Stimulated activated CD4-positive, alpha-beta T cell treated with anti-CD3 and anti-CD28 coated beads, Interleukin-4, amount 100 ng/mL, for 48 hours (primary cell): ENCODE measurements at regions not wholly inside any gene's neighbourhood (a gene's known extent, or its start where the extent isn't known, plus 50 kb on each side); places are given as distances from the start of the nearest gene placed in this dataset.

ENCODE experiments used
- DNase-seq, 2 donors: peaks; one replicate each; pipeline ENCODE4 v3.0.0-alpha.2; 2020; ENCODE audit warnings: low read depth in 2 of 2

DNA sequence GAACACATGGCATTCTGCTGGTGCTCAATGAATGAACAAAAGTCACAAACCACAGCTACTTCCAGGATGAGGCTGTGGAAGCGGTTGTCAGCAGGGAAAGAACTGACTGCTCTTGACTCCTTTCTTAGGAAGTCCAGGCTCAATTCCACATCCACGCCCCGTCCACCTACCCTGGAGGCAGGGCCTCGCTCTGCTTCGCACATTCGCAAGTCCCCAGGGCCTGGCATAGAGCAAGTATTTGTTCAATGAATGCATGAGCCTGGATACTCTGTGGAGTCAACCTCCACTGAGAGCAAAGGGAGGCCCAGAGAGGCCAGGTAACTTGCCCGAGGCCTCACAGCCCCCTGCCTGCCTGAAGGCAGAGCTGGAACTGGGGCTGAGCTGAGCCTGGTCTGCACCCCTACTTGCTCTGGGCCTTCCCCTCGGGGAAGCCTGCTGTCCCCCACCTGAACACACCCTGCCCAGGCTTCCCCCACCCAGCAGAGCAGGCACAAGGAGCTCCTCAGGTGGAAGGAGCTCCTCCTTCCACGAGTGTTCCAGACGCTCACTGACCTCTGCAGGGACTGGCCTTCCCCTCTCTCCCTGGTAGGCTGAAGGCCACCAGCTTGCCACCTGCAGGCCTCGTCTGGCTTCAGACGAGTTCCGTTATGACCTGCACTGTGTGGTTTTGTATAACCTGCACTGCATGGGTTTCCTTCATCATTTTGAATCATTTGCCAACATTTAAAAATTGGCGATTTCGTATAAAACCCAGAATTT is 119.3 kb upstream of the PTPN1 start:
- no peak for DNase-seq

- no peak for DNase-seq
Observed at GRCh38 chr20:50391444-50392137, 118.6 kb upstream of the PTPN1 start.

DNA sequence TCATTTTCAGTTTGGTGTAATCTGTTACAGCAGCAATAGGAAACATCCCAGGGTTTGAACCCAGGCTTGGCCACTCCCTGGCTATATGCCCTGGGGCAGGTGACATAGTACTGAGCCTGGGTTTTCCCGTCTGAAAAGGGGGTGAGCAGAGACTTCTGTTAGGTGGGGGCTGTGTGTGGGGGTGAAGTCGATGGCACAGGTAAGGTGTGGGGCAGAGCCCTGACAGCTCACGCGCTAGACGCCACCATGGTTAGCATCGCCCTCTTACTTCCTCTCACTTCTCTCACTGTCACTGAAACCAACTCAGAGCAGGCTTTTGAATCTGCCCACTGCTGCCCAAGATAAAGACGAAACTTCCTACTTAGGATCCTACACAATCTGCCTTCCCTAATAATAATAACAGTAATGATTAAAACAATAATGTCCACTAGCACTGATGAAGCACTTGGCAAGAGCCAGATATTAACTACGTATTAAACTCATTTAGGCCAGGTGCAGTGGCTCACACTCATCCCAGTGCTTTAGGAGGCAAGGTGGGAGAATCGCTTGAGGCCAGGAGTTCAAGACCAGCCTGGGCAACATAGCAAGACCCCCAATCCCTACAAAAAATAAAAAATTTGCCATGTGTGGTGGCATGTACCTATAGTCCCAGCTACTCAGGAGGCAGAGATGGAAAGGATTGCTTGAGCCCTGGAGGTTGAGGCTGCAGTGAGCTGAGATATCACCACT is 117.9 kb upstream of the PTPN1 start:
- no peak for DNase-seq

DNA sequence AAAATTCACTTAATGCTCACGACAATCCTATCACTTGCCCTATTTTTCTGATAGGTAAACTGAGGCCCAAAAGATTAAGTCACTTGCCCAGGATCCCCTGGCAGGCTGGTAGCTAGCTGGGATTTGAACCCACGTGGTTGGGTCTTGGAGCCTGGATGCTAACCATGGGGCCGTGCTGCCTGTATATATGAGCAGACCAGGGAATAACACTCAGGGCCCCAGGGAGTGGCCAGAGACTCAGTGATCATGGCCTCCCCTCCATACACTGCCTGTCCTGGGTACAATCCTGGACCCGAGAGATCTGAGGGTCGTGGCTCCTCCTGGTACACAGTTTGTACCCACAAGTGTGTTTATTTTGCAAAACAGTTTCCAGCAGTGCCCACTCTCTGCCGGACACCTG is 116.9 kb upstream of the PTPN1 start:
- no peak for DNase-seq

DNA sequence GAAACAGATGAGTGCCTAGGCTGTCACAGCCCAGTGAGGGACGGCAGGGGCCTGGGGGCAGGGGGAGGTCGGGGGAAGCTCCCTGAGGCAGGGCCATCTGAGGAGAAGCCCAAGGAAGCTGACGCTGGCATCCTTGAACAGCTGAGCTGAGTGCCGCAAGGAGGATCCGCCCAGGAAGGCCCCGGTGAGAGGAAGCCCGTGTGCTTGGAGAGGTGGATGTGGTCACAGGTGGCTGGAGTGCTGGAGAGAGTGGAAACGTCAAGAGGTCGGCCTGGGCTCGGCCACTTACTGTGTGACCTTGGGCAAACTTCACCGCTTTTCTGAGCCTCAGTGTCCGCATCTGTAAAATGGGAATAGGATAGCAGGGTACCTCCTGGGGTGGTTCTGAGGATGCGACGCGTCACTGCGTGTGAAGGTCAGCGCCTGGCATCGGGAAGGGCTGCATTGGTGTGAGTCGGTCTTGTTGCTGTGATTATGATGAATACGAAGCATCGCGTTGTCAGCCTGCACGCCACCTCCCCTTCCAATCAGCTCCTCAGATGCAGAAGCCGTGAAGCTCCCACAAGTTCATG is 116.1 kb upstream of the PTPN1 start:
- no peak for DNase-seq

DNA sequence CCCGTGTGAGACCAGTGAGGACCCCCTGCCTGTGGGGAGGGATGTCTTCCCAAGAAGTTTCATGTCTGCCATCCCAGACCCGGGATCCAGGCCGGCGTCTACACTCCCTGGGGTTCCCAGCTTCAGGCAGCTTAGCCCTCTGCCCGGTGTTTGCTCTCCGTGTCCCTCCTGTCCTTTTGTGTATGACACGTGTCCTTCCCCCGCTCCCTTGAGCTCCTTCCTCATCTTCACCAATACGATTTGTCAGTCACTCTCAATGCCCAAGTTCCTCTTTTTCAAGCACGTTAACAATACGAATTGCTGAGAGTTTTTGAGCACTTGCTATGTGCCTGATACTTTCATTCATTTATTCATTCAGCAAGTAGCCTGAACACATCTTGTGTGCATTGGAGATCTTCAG is 115.6 kb upstream of the PTPN1 start:
- DNase-seq: no peak

GRCh38 chr20:50395251-50395729 is 114.9 kb upstream of the PTPN1 start:
- no peak for DNase-seq

DNA sequence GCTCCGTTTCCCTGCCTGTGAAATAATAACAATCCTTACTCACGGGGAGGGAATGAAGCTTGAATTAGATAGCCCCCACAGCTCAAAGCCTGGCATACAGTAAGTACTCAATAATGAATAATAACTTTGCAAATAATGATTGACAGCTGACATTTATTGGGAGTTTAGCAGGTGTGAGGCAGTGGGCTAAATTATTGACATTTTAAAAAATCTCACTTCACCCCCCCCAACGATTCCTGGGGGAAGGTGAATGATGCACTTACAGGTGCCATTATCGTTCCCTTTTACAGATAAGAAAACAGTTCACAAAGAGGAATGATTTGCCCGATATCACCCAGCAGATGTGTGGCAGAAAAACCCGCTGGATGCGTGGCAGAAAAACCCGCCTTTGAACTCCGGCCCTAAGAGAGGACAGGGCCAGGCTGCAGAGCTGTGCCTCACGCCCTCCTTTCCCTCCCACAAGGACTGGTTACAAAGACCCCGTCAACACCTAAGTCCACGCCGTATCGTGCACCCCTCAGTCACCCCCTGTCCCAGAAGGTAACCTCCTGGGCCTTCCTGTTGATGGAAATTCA is 114.2 kb upstream of the PTPN1 start:
- DNase-seq: no peak

DNA sequence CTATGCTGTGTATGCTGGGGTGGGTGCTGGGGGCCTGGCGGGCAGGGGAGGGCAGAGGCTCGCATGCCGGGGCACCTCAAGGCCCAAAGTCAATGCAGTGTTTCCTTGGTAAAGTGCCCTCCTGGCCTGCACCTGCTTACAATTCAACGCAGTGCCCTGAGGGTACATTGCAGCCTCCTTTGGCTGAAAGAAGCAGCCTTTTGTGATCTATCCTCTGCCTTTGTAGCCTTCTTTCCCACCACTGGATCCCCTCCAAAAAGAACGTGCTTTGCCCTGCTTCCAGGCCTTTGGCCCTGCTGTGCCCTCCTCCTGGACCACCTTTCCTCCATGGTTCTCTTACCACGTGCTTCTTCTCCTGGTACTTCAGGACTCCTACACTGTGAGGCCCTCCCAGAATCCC is 113.6 kb upstream of the PTPN1 start:
- DNase-seq: no peak

- DNase-seq: no peak
Observed at GRCh38 chr20:50397058-50397457, 113.1 kb upstream of the PTPN1 start.

DNA sequence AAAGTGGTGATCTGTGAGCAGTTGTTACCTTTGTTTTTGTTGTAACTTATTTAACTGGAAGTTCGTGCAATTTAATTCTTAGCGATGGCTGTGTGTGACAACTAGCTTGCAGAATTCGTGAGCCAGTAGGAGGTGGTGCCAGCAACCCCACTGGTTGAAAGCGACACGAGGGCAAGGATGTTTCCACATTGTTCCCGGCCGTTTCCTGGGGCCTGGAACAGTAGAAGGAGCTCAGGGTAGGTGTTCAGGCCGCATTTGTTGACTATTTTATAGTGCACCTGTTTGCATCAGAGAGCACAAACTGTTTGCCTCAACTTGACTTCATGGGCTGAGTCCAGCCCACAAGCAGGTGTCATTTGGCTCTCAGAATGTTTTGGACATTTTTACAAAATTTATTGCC is 112.1 kb upstream of the PTPN1 start:
- no peak for DNase-seq

DNA sequence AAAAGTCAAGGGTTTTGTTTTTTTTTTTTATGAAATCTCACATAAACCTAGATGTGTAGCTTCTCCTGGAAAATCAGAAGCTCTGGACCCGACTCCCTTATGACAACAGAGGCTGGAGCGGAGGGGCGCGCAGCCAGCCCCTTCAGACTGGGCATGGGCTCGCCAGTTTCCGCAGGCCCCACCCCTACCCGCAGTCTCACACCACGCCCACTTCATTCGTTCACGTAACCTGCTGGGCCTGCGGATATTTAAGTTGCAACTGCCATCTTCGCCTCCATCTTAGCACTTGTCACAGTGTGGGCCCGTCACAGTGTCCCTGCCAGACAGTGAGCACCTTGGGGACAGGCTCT is 111.7 kb upstream of the PTPN1 start:
- no peak for DNase-seq

DNA sequence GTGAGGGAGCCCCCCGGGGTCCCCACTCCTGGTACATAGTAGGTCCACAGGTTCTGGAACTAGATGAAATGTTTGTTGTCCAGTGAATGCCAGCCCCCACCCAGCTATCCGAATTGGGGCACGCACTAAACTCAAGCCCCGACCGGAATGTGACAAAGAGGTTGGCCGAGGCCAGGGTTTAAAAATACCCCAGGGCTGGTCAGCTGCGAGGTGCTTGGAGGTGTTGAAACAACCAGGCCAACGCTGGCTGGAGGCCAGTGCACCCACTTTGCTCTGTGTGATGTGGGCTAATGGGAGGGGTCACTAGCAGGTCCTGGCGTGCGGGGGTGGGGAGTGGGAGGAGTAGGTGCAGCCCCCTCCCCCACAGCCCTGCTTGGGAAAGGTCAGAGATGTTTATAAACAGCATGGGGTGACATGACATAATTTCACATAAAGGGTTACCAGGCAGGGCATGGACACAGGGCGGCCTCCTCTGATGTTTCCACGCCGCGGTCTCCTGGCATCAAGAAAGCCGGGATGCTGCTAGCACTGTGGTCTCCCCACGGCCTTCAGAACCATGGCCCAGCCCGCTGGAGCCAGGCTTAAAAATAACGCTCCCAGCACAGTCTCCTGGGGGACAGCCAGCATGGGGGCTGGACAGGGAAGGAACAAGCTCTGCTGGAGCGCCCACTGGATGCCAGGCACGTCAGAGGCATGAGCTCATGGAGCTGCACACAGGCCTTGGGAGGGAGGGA is 111.2 kb upstream of the PTPN1 start:
- no peak for DNase-seq

DNA sequence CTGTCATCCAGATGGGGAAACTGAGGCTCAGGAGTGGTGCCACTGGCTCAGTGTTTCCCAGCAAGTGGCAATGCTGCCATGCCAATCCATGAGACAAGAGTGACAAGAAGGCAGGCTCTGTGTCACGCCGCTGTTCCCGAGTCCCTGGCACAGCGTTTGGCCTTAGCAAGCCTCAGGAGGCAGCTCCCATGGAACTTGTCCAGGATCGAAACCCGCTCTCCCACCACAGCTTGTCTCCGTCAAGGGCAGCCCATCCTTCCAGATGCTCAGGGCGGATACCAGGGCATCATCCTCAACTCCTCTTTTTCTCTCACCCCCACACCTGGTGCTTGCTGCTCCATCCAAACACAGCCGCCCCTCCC is 110.6 kb upstream of the PTPN1 start:
- no peak for DNase-seq

- no peak for DNase-seq
Observed at GRCh38 chr20:50399917-50400704, 110.1 kb upstream of the PTPN1 start.

- no peak for DNase-seq
Observed at GRCh38 chr20:50400705-50401586, 109.2 kb upstream of the PTPN1 start.

DNA sequence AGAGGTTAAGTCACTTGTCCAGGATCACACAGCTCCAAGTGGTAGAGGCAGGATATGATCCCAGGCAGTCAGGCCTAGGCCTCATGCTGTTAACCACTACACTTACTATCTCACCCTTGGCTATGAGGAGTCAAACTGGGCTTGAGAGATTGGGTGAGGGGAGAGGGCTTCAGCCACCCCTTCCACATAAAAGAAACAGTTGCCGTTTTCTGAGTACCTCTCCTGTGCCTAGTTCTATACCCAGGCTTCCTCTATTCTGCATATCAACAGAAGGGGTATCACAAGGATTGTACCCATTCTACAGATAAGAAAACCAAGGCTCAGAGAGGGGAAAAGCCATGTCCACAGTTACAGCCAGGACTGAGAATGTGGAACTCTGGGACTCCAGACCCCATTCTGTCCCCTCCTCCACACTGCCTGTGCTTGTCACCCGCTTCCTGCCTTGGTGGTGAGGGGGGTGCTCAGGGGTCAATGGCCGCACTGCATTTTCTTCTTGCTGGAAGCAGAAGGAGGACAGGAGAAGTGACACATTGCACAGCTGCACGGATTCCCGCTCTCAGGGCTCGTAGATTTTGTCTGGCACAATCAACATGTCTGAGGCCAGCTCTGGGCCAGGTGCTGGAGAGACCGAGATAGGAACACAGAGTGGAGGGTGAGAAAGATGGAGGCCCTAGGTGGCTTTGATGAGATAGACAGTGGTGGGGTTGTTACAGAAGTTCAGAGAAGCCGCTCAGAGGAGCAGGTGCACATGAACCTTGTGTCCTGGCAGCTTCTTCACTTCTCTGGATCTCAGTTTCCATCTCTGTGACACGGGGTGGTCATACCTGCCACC is 108.4 kb upstream of the PTPN1 start:
- no peak for DNase-seq

- no peak for DNase-seq
Observed at GRCh38 chr20:50403565-50404418, 106.4 kb upstream of the PTPN1 start.
